NCI-H69 (cell line): ENCODE measurements at regions not wholly inside any gene's neighbourhood (a gene's known extent, or its start where the extent isn't known, plus 50 kb on each side); places are given as distances from the start of the nearest gene placed in this dataset.

Experiments used
- DNase-seq: peaks from one replicate; lab custom pipeline; 2025; lab: John Stamatoyannopoulos, UW

- no peak for DNase-seq
Observed at GRCh38 chr2:164439885-164440284, 181.4 kb downstream of the GRB14 start.

- DNase-seq: no peak
Observed at GRCh38 chr2:164439235-164439634, 182.0 kb downstream of the GRB14 start.

DNA sequence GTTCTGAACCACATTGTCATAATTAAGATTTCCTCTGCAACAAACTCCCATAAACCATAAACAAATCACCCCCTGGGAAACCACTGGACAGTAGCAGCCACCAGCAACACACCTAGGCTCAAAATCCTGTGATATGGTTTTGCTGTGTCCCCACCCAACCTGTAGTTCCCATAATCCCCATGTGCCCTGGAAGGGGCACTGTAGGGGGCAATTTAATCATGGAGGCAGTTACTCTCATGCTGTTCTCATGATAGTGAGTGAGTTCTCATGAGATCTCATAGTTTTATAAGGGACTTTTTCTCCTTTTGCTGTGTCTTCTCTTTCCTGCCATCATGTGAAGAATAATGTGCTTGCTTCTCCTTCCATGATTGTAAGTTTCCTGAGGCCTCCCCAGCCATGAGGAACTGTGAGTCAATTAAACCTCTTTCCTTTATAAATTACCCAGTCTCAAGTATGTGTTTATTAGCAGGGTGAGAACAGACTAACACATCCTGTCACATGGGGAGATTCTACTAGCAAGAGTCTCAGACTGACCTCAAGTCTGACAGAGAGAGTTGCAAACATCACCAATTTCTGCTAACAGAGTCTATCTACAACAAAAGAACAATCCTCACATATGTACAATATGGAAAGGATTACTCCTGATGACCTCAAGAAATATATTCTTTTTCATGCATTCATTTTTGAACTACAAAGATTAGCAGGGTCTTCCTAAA lies 182.6 kb downstream of the GRB14 start:
- no peak for DNase-seq

DNA sequence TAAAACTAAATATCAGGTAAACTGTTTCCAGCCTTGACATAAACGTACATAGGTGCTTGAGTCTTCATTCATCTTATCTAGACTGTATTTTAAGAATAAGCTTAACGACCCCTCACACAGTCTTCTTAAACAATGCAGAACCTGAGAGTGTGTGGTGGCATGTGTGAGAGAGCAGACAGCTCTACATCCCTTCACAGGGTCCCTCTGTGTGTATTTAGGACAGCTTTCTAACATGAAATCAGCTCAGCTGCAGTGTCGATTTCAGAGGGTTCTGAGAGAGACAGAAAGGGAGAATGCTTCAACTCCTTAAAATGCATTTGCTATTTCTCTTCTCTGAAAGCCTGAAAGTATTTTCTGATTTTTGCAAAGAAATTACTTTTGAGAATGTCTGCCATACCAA lies 185.2 kb downstream of the GRB14 start:
- DNase-seq: no peak

GRCh38 chr2:164430166-164430783 lies 191.0 kb downstream of the GRB14 start:
- no peak for DNase-seq

- DNase-seq: no peak
Observed at GRCh38 chr2:164429354-164429753, 191.9 kb downstream of the GRB14 start.

DNA sequence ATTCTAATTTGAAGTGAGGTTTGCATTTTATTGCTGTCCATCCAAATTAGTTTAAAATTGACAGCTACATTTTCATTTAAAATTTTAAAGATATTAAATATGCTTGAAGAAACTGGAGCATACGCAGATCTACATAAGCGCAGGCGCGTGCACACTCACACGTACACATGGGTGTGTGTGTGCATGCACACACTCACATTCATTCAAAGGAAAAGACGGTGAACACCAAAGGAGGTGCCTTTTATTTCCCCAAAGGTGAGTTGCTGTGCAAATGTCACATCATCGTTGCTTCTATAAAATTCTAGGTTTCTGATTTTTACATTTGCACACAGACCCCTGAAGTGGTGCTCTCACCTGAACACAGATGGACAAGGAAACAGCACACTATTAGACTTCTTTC lies 194.2 kb downstream of the GRB14 start:
- DNase-seq: no peak

DNA sequence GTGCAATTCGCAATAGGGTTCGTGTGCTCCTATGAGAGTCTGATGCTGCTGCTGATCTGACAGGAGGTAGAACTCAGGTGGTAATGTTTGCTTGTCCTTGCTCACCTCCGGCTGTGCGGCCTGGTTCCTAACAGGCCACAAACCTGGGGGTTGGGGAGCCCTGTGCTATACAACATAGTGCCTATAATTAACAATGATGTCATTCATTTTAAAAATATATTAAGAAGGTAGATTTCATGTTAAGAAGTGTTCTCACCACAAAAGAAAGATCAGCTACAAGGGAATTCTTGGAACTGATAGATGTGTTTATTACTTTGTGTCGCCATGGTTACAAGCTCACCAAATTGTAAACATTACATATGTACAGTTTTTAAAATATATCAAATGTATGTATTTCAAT lies 200.5 kb downstream of the GRB14 start:
- DNase-seq: no peak

DNA sequence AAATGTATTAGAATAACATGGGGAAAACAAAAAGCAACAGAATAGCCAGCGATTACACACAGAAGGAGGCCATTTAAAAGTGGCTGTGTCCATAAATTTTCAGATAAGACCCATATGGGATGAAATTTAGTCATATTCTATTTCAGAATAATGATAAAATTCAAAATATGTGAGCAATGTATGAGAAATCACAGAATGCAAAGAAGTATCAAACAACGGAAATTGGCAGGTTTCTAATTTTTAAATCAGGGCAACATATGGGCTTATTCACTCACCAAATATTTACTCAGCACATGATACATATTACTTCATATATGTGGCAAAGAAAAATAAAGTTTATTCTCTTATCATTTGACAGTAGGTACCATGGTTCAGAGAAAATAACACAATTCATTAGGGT lies 208.5 kb downstream of the GRB14 start:
- DNase-seq: no peak

DNA sequence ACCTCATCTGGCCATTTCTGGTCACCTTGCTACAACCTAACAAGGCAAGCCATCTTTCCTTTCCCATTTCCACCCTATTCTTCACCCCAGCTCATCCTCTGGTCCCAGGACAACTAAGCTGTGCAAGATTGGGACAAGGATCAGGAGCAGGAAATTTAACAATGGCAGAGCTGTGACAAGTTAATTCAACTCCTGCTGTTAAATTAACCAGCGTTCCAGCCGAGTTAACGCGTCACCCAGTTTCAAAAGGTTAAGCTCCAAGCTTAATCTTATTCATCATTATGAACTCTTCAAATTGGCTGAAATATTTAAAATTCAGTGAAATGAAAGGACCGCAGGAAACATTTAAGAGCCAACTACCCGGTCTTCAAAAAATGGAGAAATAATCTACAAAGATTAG lies 231.9 kb downstream of the GRB14 start:
- DNase-seq: no peak

DNA sequence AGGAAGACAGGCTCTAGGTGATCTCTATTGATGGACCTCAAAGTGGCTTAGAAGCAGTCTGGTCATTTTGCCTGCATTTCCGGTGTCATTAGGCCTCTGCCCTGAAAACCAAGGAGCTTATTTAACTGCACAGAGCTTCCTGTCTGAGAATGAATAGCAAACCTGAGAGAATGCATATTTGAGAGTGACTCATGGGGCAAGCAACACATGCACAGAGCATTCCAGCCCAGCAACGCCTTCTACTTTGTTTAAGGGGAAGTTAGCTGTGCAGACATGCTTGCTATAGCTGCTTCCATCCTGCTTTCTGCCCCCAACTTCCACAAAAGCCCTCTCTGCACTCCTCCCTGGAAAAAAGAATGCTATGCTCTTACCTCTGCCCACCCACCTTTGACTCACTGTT lies 232.8 kb downstream of the GRB14 start:
- DNase-seq: no peak

DNA sequence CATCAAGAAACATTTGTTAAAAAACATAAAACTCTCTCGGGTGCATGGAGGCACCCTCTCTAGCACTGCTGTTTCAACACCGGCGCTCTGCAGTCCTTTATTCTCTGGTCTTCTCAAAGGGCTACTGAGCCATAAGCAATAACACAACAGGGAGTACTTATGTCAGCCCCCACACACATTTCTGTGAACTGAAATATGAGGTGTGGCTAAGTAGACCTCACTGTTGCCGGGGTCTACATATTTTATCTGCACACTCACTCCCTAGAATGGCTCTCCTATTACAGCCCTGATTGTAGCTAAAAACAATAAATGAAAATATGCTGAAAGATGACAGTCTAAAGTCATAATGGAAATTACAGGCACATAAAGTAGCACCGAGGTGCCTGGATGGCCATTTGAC lies 235.1 kb downstream of the GRB14 start:
- DNase-seq: no peak

DNA sequence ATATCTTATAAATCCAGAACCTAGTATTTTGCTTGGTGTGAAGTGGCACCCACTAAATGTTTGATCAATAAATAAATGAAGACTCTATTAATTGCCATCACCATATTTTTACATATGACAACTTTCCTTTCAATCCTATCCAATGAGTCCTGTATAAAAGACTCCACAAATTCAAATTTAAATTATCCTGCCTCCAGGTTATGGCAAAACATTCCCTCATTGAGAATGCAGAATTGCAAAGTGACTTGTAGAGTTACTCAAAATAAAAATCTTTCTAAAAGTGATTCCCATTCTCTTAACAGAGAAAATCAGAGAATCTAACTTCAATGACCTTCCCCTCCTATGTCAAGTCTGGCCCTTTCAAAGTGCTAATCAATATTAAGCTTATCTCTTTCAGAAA lies 236.8 kb downstream of the GRB14 start:
- DNase-seq: no peak

DNA sequence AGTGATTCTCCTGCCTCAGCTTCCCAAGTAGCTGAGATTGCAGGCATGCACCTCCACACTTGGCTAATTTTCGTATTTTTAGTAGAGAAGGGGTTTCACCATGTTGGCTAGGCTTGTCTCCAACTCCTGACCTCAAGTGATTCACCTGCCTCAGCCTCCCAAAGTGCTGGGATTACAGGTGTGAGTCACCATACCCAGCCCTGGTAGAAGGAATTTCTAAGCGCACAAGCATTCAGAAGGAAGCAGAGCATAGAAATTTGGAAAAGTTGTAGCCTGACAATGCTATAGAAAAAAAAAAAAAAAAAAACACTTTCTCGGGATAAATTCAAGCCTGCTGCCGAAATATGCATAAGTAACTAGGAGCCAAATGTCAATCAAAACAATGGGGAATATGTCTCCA lies 249.4 kb downstream of the GRB14 start:
- DNase-seq: no peak

GRCh38 chr2:164369366-164369765 lies 251.9 kb downstream of the GRB14 start:
- no peak for DNase-seq

DNA sequence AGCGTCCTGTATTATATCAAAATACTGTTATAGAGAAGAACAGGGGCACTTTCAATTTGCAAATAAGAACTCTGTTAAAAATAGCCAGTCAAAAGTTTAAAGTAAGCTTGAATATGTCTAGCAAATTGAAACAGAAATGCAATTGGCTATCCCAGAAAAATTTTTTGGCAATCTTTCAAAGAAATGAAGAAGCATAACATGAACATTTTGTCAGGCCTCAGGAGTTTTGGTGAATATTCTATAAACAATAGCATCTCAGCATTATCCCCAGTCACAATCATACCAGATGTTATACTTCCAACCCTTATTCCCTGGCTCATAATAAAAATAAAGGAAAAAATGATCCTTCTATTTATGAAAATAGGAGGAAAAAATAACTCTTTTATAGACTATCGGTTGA lies 252.4 kb downstream of the GRB14 start:
- no peak for DNase-seq

DNA sequence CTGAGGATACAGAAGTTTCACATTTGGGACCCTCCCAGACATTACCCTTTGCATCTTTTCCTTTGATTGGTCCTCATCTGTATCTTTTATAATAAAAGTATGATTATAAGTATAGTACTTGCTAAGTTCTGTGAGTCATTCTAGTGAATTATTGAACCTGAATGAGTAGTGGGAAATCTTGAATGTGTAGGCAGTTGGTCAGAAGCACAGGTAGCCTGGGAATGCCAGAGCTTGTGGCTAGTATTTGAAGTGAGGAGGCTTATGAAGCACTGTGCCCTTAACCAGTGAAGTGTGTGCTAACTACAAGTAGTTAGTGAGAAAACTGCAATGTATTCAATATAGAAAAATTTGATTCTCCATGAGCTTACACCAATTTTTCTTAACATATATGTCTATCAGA lies 257.6 kb downstream of the GRB14 start:
- DNase-seq: no peak

DNA sequence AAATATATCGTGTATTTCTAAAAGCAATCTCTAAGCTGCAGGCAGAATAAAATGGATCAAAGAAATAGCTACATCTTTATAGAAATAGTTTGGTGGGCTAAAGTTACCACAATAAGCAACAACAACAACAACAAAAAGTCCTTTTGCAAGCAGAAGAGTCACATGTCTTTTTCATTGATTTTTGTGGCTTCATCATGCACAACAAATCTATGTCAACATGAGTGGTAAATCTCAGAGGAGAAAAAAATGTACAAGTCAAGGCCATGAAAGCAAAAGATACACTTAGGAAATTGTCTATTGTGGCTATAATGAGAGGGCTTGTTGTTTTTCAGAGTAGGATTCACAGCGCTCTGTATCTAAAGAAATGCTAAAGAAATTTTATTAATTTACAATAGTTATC lies 269.7 kb downstream of the GRB14 start:
- DNase-seq: no peak

GRCh38 chr2:164335947-164336346 lies 285.3 kb downstream of the GRB14 start:
- DNase-seq: no peak

- DNase-seq: no peak
Observed at GRCh38 chr2:164335128-164335527, 286.2 kb downstream of the GRB14 start.

DNA sequence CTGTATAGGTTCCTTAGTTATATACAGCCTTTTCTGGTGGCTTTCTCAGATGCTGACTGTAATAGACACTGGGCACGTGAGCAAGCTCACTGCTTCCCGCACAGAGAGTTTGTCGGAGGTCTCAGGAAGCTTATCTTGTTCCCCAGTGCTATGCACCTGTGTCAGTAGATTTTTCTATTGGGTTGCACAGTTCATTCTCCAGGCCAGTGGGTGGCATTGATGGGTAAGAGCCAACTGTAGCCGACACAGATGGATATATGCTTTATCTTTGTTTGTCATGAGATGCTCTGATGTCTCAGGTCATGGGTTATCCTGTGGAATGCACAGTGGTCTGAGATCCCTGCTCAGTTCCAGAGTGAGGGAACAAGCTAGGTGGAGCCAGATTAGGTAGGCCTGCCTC lies 293.0 kb downstream of the GRB14 start:
- no peak for DNase-seq

- no peak for DNase-seq
Observed at GRCh38 chr2:164323978-164324377, 297.3 kb downstream of the GRB14 start.

- DNase-seq: no peak
Observed at GRCh38 chr2:164314148-164314547, 307.1 kb downstream of the GRB14 start.

- DNase-seq: no peak
Observed at GRCh38 chr2:164306872-164307271, 314.4 kb downstream of the GRB14 start.
